ENCODE measurements at regions not wholly inside any gene's neighbourhood (a gene's known extent, or its start where the extent isn't known, plus 50 kb on each side); places are given as distances from the start of the nearest gene placed in this dataset.
A peak's percentile ranks its signal among the peaks of the same experiment; 100 is the strongest.
"Not testable (repeated sequence)": the region's sequence is repeated elsewhere in the genome, so short reads cannot be mapped to it uniquely, and the experiment has no call there.

GRCh38 chr10:101280511-101280910 lies 51.2 kb upstream of the LBX1 start:
- no peak for DNase-seq

GRCh38 chr10:101280921-101281320 lies 51.7 kb upstream of the LBX1 start:
- not testable (repeated sequence) for DNase-seq

GRCh38 chr10:101282947-101283346 lies 53.7 kb upstream of the LBX1 start:
- no peak for DNase-seq

- no peak for DNase-seq
Measured at GRCh38 chr10:101283762-101284100, 54.5 kb upstream of the LBX1 start.

- no peak for DNase-seq
Measured at GRCh38 chr10:101284101-101284743, 55.0 kb upstream of the LBX1 start.

- DNase-seq: no peak
Measured at GRCh38 chr10:101284744-101285463, 55.6 kb upstream of the LBX1 start.

- no peak for DNase-seq
Measured at GRCh38 chr10:101285519-101286070, 56.3 kb upstream of the LBX1 start.

- DNase-seq: no peak
Measured at GRCh38 chr10:101286248-101287046, 57.2 kb upstream of the LBX1 start.

GRCh38 chr10:101287183-101287996 lies 58.1 kb upstream of the LBX1 start:
- DNase-seq: no peak

GRCh38 chr10:101287997-101288635 lies 58.9 kb upstream of the LBX1 start:
- no peak for DNase-seq

GRCh38 chr10:101289541-101289940 lies 60.3 kb upstream of the LBX1 start:
- no peak for DNase-seq

GRCh38 chr10:101290431-101290830 lies 61.2 kb upstream of the LBX1 start:
- no peak for DNase-seq

- DNase-seq: no peak
Measured at GRCh38 chr10:101290881-101291280, 61.6 kb upstream of the LBX1 start.

GRCh38 chr10:101291331-101292193 lies 62.3 kb upstream of the LBX1 start:
- DNase-seq: peak; percentile 61

GRCh38 chr10:101292194-101293006 lies 61.6 kb upstream of the BTRC start:
- DNase-seq: peak; percentile 10

- no peak for DNase-seq
Measured at GRCh38 chr10:101293007-101293723, 60.8 kb upstream of the BTRC start.

- DNase-seq: no peak
Measured at GRCh38 chr10:101294109-101294508, 59.9 kb upstream of the BTRC start.

- DNase-seq: no peak
Measured at GRCh38 chr10:101295261-101295660, 58.7 kb upstream of the BTRC start.

GRCh38 chr10:101297901-101298486 lies 56.0 kb upstream of the BTRC start:
- DNase-seq: peak; percentile 81
